ENCODE measurements at regions not wholly inside any gene's neighbourhood (a gene's known extent, or its start where the extent isn't known, plus 50 kb on each side); places are given as distances from the start of the nearest gene placed in this dataset.

GRCh38 chr11:121932646-121933185 is 183.3 kb downstream of the BLID start:
- intact Hi-C loops (cut with DNase I; ENCODE audit: low total_unique reads) = no loop called here
- no peak for TF ChIP-seq POLR2A (IDR thresholded peaks at IDR 0.05)
- no peak for TF ChIP-seq CTCF (IDR thresholded peaks at IDR 0.05)
- TF ChIP-seq POLR2AphosphoS5 (IDR thresholded peaks at IDR 0.05) = no peak
- Histone ChIP-seq H3K27me3 (no peaks in the 10 kb centered on the region), H3K27ac (no peak overlapping the region), H3K36me3 (no peaks in the 10 kb centered on the region), H3K9me3 (no peaks in the 10 kb centered on the region), H3K4me3 (no peak overlapping the region), H3K4me1 (no peaks in the 10 kb centered on the region)
- no peak for DNase-seq (ENCODE audit: low spot score in 2 of 2)

- intact Hi-C loops (cut with DNase I; ENCODE audit: low total_unique reads) = no loop called here
- no peak for TF ChIP-seq POLR2AphosphoS5 (IDR thresholded peaks at IDR 0.05)
- TF ChIP-seq POLR2A (IDR thresholded peaks at IDR 0.05) = no peak
- no peak for TF ChIP-seq CTCF (IDR thresholded peaks at IDR 0.05)
- no peaks in the 10 kb centered on the region for H3K36me3 ChIP-seq
- H3K9me3 ChIP-seq = no peaks in the 10 kb centered on the region
- H3K27me3 ChIP-seq = no peaks in the 10 kb centered on the region
- H3K27ac ChIP-seq = no peak overlapping the region
- H3K4me3 ChIP-seq = no peak overlapping the region
- no peaks in the 10 kb centered on the region for H3K4me1 ChIP-seq
- DNase-seq (ENCODE audit: low spot score in 2 of 2) = no peak
These were observed 184.2 kb downstream of the BLID start for GRCh38 chr11:121931748-121932352.

GRCh38 chr11:121931121-121931520 is 184.9 kb downstream of the BLID start:
- Histone ChIP-seq H3K27me3 (no peaks in the 10 kb centered on the region), H3K27ac (no peak overlapping the region), H3K9me3 (no peaks in the 10 kb centered on the region), H3K4me1 (no peaks in the 10 kb centered on the region), H3K4me3 (no peak overlapping the region), H3K36me3 (no peaks in the 10 kb centered on the region)
- no peak for TF ChIP-seq CTCF (IDR thresholded peaks at IDR 0.05)
- no peak for TF ChIP-seq POLR2A (IDR thresholded peaks at IDR 0.05)
- intact Hi-C loops (cut with DNase I; ENCODE audit: low total_unique reads) = no loop called here
- no peak for DNase-seq (ENCODE audit: low spot score in 2 of 2)

GRCh38 chr11:121930004-121930965 is 185.7 kb downstream of the BLID start:
- intact Hi-C loops (cut with DNase I; ENCODE audit: low total_unique reads) = no loop called here
- DNase-seq (ENCODE audit: low spot score in 2 of 2) = no peak
- peak overlapping the region in 1 of 2 donors; percentile 40 for H3K27ac ChIP-seq

More at GRCh38 chr11:121930004-121930965, 185.7 kb downstream of the BLID start:
- Histone ChIP-seq H3K36me3 (no peaks in the 10 kb centered on the region), H3K4me3 (peak overlapping the region; percentile 31 to 44 (median 37)), H3K27me3 (no peaks in the 10 kb centered on the region), H3K4me1 (no peaks in the 10 kb centered on the region), H3K9me3 (no peaks in the 10 kb centered on the region)
- TF ChIP-seq CTCF (IDR thresholded peaks at IDR 0.05) = no peak
- no peak for TF ChIP-seq POLR2AphosphoS5 (IDR thresholded peaks at IDR 0.05)
- TF ChIP-seq POLR2A (IDR thresholded peaks at IDR 0.05) = no peak

All from breast epithelium (tissue), 4 donors.